Activated CD8-positive, alpha-beta T cell treated with anti-CD3 and anti-CD28 coated beads for 36 hours (primary cell): ENCODE measurements at regions not wholly inside any gene's neighbourhood (a gene's known extent, or its start where the extent isn't known, plus 50 kb on each side); places are given as distances from the start of the nearest gene placed in this dataset.

ENCODE experiments used
- ATAC-seq: fragments of 200-7000 bp; cut with Tn5 transposase; one replicate; pipeline ENCODE4 v1.10.0; 2021; ENCODE audit warnings: mild to moderate bottlenecking, moderate library complexity
- CTCF ChIA-PET: fragments of 350-600 bp; sonication (Branson Sonifier 250); formaldehyde crosslinking; loops from one replicate; lab custom pipeline; 2021; ENCODE audit warnings: antibody characterized with exemption; lab: Charles Lee
- POLR2A ChIA-PET: fragments of 350-600 bp; sonication (Branson Sonifier 250); formaldehyde crosslinking; loops from one replicate; lab custom pipeline; 2021; ENCODE audit warnings: antibody characterized with exemption; lab: Charles Lee
- DNase-seq: peaks from one replicate; pipeline ENCODE4 v3.0.0-alpha.2; 2020
- H3K27ac Mint-ChIP-seq: one replicate; pipeline ENCODE4 v1.8.0; 2021; ENCODE audit warnings: mild to moderate bottlenecking, mixed read lengths
- H3K27me3 Mint-ChIP-seq: one replicate; pipeline ENCODE4 v1.8.0; 2021; ENCODE audit warnings: mixed read lengths
- H3K36me3 Mint-ChIP-seq: one replicate; pipeline ENCODE4 v1.8.0; 2021; ENCODE audit warnings: low read depth, mixed read lengths
- H3K4me1 Mint-ChIP-seq: one replicate; pipeline ENCODE4 v1.8.0; 2021; ENCODE audit warnings: low read depth, mixed read lengths
- H3K4me3 Mint-ChIP-seq: one replicate; pipeline ENCODE4 v1.8.0; 2021; ENCODE audit warnings: mild to moderate bottlenecking, moderate library complexity, mixed read lengths
- H3K9me3 Mint-ChIP-seq: one replicate; pipeline ENCODE4 v1.8.0; 2021; ENCODE audit warnings: mixed read lengths
- CTCF ChIP-seq: fragments of 200-600 bp; IDR thresholded peaks from one replicate; pipeline ENCODE4 v1.8.0; 2022; ENCODE audit warnings: antibody characterized with exemption, mild to moderate bottlenecking
- intact Hi-C: fragments of 100-400 bp; cut with micrococcal nuclease; formaldehyde crosslinking; loops from one replicate; pipeline ENCODE4 v1.10.0; 2022

GRCh38 chr5:89147031-89147430 is 264.0 kb upstream of the MEF2C start:
- no peak for TF ChIP-seq CTCF
- DNase-seq (no peak), ATAC-seq (no peak)
- no peaks in the 10 kb centered on the region for H3K36me3 Mint-ChIP-seq
- ChIA-PET CTCF (no interaction called here), POLR2A (no interaction called here)
- no peak overlapping the region for H3K4me3 Mint-ChIP-seq
- no peak overlapping the region for H3K27ac Mint-ChIP-seq
- no peaks in the 10 kb centered on the region for H3K27me3 Mint-ChIP-seq
- no peaks in the 10 kb centered on the region for H3K4me1 Mint-ChIP-seq
- intact Hi-C loops, result no loop called here
- H3K9me3 Mint-ChIP-seq, result no peaks in the 10 kb centered on the region

- Mint-ChIP-seq H3K36me3 (no peaks in the 10 kb centered on the region), H3K9me3 (peaks cover 6% of the 10 kb centered on the region), H3K27ac (no peak overlapping the region), H3K27me3 (no peaks in the 10 kb centered on the region), H3K4me3 (no peak overlapping the region), H3K4me1 (no peaks in the 10 kb centered on the region)
- TF ChIP-seq CTCF, result no peak
- intact Hi-C loops, result no loop called here
- ATAC-seq (no peak), DNase-seq (no peak)
- ChIA-PET CTCF (no interaction called here), POLR2A (no interaction called here)
Measured at GRCh38 chr5:89137148-89137547, 254.2 kb upstream of the MEF2C start.

GRCh38 chr5:89133975-89134374 is 251.0 kb upstream of the MEF2C start:
- no peak overlapping the region for H3K4me3 Mint-ChIP-seq
- CTCF ChIA-PET, result no interaction called here
- no peaks in the 10 kb centered on the region for H3K27me3 Mint-ChIP-seq
- no peak overlapping the region for H3K27ac Mint-ChIP-seq
- ATAC-seq (no peak), DNase-seq (no peak)
- no peak for TF ChIP-seq CTCF
- peaks cover under 1% of the 10 kb centered on the region for H3K9me3 Mint-ChIP-seq
- H3K36me3 Mint-ChIP-seq, result no peaks in the 10 kb centered on the region
- H3K4me1 Mint-ChIP-seq, result no peaks in the 10 kb centered on the region
- POLR2A ChIA-PET, result no interaction called here
- intact Hi-C loops, result no loop called here

- Mint-ChIP-seq H3K36me3 (no peaks in the 10 kb centered on the region), H3K27me3 (no peaks in the 10 kb centered on the region), H3K4me3 (no peak overlapping the region), H3K9me3 (no peaks in the 10 kb centered on the region), H3K27ac (no peak overlapping the region), H3K4me1 (peaks cover 3% of the 10 kb centered on the region)
- POLR2A ChIA-PET, result no interaction called here
- CTCF ChIA-PET, result no interaction called here
- DNase-seq (no peak), ATAC-seq (no peak)
- TF ChIP-seq CTCF, result no peak
- intact Hi-C loops, result no loop called here
Measured at GRCh38 chr5:89133129-89133528, 250.1 kb upstream of the MEF2C start.

GRCh38 chr5:89130851-89131250 is 247.9 kb upstream of the MEF2C start:
- Mint-ChIP-seq H3K27ac (no peak overlapping the region), H3K36me3 (no peaks in the 10 kb centered on the region), H3K4me3 (no peak overlapping the region), H3K4me1 (peaks cover 3% of the 10 kb centered on the region), H3K27me3 (no peaks in the 10 kb centered on the region), H3K9me3 (no peaks in the 10 kb centered on the region)
- ChIA-PET POLR2A (no interaction called here), CTCF (no interaction called here)
- no peak for DNase-seq
- intact Hi-C loops, result no loop called here
- TF ChIP-seq CTCF, result no peak
- ATAC-seq, result no peak
